ENCODE measurements at regions not wholly inside any gene's neighbourhood (a gene's known extent, or its start where the extent isn't known, plus 50 kb on each side); places are given as distances from the start of the nearest gene placed in this dataset.
"Not testable (repeated sequence)": the region's sequence is repeated elsewhere in the genome, so short reads cannot be mapped to it uniquely, and the experiment has no call there.

DNA sequence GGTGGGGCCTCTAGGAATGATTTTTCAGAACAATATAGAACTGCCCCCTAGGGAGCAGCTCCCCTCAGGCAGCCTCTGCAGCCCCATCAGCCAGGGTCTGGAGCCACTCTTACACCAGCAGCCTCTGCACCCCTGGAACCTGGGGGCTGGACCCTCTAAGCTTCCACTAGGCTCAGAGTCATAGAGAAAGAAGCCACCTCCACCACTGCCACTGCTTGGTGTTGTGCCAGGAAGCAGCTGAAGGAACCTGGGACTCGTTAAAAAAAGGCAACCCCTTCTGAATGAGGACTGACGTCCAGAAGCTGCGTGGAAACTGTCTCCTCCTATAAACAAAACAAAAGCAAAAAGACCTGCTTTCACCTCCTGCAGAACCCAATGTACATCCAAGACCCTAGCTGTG lies 98.1 kb upstream of the HS6ST1 start:
- H3K36me3 ChIP-seq = no peaks in the 10 kb centered on the region
- in situ Hi-C loops (cut with MboI; ENCODE audit: low sequenced_read_pairs in 4 of 4) (no loop called here), intact Hi-C loops (cut with DNase I; ENCODE audit: low total_unique reads) (no loop called here)
- no peak overlapping the region for H3K4me3 ChIP-seq
- DNase-seq (no peak), ATAC-seq (no peak)
- H3K9me3 ChIP-seq = no peaks in the 10 kb centered on the region
- no peaks in the 10 kb centered on the region for H3K4me1 ChIP-seq
- TF ChIP-seq, protein P1, sequence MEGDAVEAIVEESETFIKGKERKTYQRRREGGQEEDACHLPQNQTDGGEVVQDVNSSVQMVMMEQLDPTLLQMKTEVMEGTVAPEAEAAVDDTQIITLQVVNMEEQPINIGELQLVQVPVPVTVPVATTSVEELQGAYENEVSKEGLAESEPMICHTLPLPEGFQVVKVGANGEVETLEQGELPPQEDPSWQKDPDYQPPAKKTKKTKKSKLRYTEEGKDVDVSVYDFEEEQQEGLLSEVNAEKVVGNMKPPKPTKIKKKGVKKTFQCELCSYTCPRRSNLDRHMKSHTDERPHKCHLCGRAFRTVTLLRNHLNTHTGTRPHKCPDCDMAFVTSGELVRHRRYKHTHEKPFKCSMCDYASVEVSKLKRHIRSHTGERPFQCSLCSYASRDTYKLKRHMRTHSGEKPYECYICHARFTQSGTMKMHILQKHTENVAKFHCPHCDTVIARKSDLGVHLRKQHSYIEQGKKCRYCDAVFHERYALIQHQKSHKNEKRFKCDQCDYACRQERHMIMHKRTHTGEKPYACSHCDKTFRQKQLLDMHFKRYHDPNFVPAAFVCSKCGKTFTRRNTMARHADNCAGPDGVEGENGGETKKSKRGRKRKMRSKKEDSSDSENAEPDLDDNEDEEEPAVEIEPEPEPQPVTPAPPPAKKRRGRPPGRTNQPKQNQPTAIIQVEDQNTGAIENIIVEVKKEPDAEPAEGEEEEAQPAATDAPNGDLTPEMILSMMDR (IDR thresholded peaks at IDR 0.05 in 4 of 5, conservative IDR thresholded peaks at IDR 0.05 in 1 of 5) = no peak
- no peak for TF ChIP-seq POLR2A (IDR thresholded peaks at IDR 0.05)
- no peak overlapping the region for H3K27ac ChIP-seq
- H3K27me3 ChIP-seq = no peaks in the 10 kb centered on the region

DNA sequence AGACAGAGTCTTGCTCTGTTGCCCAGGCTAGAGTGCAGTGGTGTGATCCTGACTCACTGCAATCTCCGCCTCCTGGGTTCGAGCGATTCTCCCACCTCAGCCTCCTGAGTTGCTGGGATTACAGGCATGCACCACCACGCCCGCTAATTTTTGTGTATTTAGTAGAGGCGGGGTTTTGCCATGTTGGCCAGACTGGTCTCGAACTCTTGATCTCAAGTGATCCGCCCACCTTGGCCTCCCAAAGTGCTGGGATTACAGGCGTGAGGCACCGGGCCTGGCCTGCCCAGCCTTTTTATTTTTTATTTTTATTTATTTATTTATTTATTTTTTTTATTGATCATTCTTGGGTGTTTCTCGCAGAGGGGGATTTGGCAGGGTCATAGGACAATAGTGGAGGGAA lies 98.6 kb upstream of the HS6ST1 start:
- in situ Hi-C loops (cut with MboI; ENCODE audit: low sequenced_read_pairs in 4 of 4); H3K27ac ChIP-seq; DNase-seq; ATAC-seq; H3K4me3 ChIP-seq; intact Hi-C loops (cut with DNase I; ENCODE audit: low total_unique reads); H3K9me3 ChIP-seq; H3K4me1 ChIP-seq; H3K36me3 ChIP-seq; H3K27me3 ChIP-seq: not testable (repeated sequence)

DNA sequence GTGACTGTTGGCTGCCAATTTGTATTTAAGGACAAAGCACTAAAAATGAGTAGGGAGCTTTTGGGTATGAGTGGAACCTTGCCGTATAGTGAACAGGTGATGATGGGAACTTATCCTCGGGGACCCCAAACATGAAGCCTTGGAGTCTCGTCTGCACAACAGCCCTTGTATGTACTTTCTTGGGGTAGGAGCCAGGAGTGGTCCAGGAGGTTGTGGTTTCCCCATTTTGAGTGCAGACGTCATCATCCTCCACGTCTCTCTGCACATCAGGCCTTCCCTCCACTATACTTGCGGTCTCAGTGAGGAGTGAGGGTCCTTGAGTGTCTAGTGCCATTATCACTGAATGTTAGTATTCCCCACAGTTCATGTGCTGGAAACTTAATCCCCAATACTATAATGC lies 101.5 kb upstream of the HS6ST1 start:
- Histone ChIP-seq H3K36me3 (no peaks in the 10 kb centered on the region), H3K4me3 (no peak overlapping the region), H3K27ac (no peak overlapping the region), H3K4me1 (no peaks in the 10 kb centered on the region), H3K27me3 (no peaks in the 10 kb centered on the region), H3K9me3 (no peaks in the 10 kb centered on the region)
- in situ Hi-C loops (cut with MboI; ENCODE audit: low sequenced_read_pairs in 4 of 4) = no loop called here
- TF ChIP-seq, protein P1 (IDR thresholded peaks at IDR 0.05 in 4 of 5, conservative IDR thresholded peaks at IDR 0.05 in 1 of 5) = no peak
- no peak for TF ChIP-seq POLR2A (IDR thresholded peaks at IDR 0.05)
- DNase-seq (no peak), ATAC-seq (no peak)
- intact Hi-C loops (cut with DNase I; ENCODE audit: low total_unique reads) = no loop called here

DNA sequence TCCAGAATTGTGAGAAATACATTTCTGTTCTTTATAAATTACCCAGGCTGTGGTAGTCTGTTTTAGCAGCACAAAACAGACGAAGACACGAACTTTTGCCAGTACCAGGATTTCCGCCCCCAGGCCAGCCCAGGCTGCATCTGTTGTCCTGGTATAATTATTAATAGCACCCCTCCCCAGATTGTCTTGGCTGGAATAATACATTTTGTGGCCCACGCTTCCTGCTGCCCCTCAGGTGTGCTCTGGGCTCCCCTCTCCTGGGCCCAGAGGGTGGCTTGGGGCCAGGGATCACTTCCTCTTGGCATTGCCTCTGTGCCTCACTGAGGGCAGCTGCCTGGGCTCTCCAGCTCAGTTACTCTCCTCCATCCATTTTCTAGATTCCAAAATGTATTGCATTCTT lies 102.1 kb upstream of the HS6ST1 start:
- in situ Hi-C loops (cut with MboI; ENCODE audit: low sequenced_read_pairs in 4 of 4) = no loop called here
- Histone ChIP-seq H3K4me3 (no peak overlapping the region), H3K9me3 (no peaks in the 10 kb centered on the region), H3K4me1 (no peaks in the 10 kb centered on the region), H3K27ac (no peak overlapping the region), H3K27me3 (no peaks in the 10 kb centered on the region), H3K36me3 (no peaks in the 10 kb centered on the region)
- no peak for DNase-seq
- intact Hi-C loops (cut with DNase I; ENCODE audit: low total_unique reads) = no loop called here
- TF ChIP-seq POLR2A (IDR thresholded peaks at IDR 0.05) = no peak
- ATAC-seq = no peak

DNA sequence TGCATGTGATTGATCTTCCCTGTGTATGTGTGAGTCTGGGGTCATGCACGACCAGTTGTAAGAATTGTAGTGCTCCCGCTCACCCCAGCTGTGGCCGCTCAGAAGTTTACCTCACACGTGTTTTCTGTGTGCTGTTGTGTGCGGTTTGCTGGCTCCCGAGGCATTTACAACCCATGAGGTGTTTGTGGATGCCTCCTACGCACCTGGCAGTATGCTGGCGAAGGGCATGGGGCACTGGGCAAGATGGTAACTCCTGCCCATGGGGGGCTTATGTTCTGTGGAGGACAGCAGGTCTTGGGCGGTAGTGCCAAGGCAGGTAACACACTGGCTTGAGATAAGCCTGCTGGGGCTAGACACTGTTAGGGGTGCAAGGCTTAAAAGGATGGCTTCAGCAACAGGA lies 102.6 kb upstream of the HS6ST1 start:
- no peak for TF ChIP-seq POLR2A (IDR thresholded peaks at IDR 0.05)
- TF ChIP-seq, protein P1 (IDR thresholded peaks at IDR 0.05 in 4 of 5, conservative IDR thresholded peaks at IDR 0.05 in 1 of 5) = no peak
- H3K27me3 ChIP-seq = no peaks in the 10 kb centered on the region
- H3K9me3 ChIP-seq = no peaks in the 10 kb centered on the region
- H3K4me1 ChIP-seq = no peaks in the 10 kb centered on the region
- ATAC-seq (no peak), DNase-seq (no peak)
- no peak overlapping the region for H3K4me3 ChIP-seq
- no peak overlapping the region for H3K27ac ChIP-seq
- no peaks in the 10 kb centered on the region for H3K36me3 ChIP-seq
- in situ Hi-C loops (cut with MboI; ENCODE audit: low sequenced_read_pairs in 4 of 4) = no loop called here
- intact Hi-C loops (cut with DNase I; ENCODE audit: low total_unique reads) = no loop called here

DNA sequence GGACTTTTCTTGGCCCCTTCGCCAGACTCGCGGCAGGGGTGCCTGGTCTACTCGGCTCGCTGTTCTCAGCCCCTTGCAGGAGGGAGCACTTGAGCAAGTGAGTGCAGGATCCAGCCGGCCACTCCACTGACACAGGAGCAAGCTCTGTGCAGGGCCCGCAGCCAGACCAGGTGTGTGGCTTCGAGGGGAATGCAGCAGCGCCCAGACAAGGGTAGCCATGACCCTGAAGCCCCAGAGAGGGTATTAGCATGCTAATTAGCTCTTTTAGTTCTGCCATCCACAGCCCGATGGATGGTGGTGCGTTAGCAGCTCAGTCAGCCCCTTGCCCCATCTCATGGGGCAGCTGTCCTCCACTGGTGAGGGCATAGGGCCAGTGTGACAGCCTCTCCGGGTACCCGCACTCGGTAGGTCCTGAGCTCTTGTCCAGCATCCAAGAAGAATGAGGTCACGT lies 103.2 kb upstream of the HS6ST1 start:
- Histone ChIP-seq H3K27ac (no peak overlapping the region), H3K27me3 (no peaks in the 10 kb centered on the region), H3K4me1 (no peaks in the 10 kb centered on the region), H3K9me3 (no peaks in the 10 kb centered on the region), H3K36me3 (no peaks in the 10 kb centered on the region), H3K4me3 (no peak overlapping the region)
- ATAC-seq (no peak), DNase-seq (no peak)
- no peak for TF ChIP-seq POLR2A (IDR thresholded peaks at IDR 0.05)
- TF ChIP-seq, protein P1 (IDR thresholded peaks at IDR 0.05 in 4 of 5, conservative IDR thresholded peaks at IDR 0.05 in 1 of 5) = no peak
- intact Hi-C loops (cut with DNase I; ENCODE audit: low total_unique reads) = no loop called here
- in situ Hi-C loops (cut with MboI; ENCODE audit: low sequenced_read_pairs in 4 of 4) = no loop called here
